OCI-LY7 (cell line): ENCODE measurements at regions not wholly inside any gene's neighbourhood (a gene's known extent, or its start where the extent isn't known, plus 50 kb on each side); places are given as distances from the start of the nearest gene placed in this dataset.

Experiments used
- BruUV-seq: library from RNA; stranded (reverse); fragments of 400-500 nt; replicated peaks from 2 replicates; lab custom pipeline; 2021; lab: Mats Ljungman, UMichigan
- CTCF ChIA-PET: fragments of 300-600 bp; sonication (Branson Sonifier 250); formaldehyde crosslinking; loops from one replicate; lab custom pipeline; 2022; ENCODE audit warnings: antibody characterized with exemption; ENCODE audit not compliant: unreplicated experiment; lab: Charles Lee
- POLR2A ChIA-PET: fragments of 300-600 bp; sonication (Branson Sonifier 250); formaldehyde crosslinking; loops from one replicate; lab custom pipeline; 2022; ENCODE audit warnings: antibody characterized with exemption; lab: Charles Lee
- DNase-seq: peaks from one replicate; pipeline ENCODE4 v3.0.0-alpha.2; 2015; ENCODE audit warnings: low spot score
- H2AFZ ChIP-seq: fragments of 200-600 bp; sonication (generic), shearing (Covaris generic); 2 replicates; pipeline ENCODE4 v1.6.1; 2014; ENCODE audit warnings: mild to moderate bottlenecking, antibody characterized with exemption, low read length, moderate library complexity
- H3K27ac ChIP-seq: fragments of 200-600 bp; sonication (generic); 2 replicates; pipeline ENCODE4 v1.5.1; 2014; ENCODE audit warnings: mixed run types, low read depth, mild to moderate bottlenecking, moderate library complexity, low read length, inconsistent platforms; ENCODE audit not compliant: poor library complexity, severe bottlenecking
- H3K36me3 ChIP-seq: fragments of 200-600 bp; sonication (generic); 2 replicates; pipeline ENCODE4 v1.6.1; 2014; ENCODE audit warnings: mild to moderate bottlenecking, antibody characterized with exemption, low read length, moderate library complexity, mixed read lengths; ENCODE audit not compliant: insufficient read depth
- H3K4me1 ChIP-seq: fragments of 200-600 bp; sonication (generic); 2 replicates; pipeline ENCODE4 v1.5.1; 2014; ENCODE audit warnings: mild to moderate bottlenecking, low read length; ENCODE audit not compliant: insufficient read depth, poor library complexity, severe bottlenecking
- H3K4me2 ChIP-seq: fragments of 200-600 bp; sonication (generic); 2 replicates; pipeline ENCODE4 v1.6.1; 2014; ENCODE audit warnings: mild to moderate bottlenecking, low read length
- H3K4me3 ChIP-seq: fragments of 200-600 bp; sonication (generic); 2 replicates; pipeline ENCODE4 v1.5.1; 2014; ENCODE audit warnings: mild to moderate bottlenecking, low read depth, low read length; ENCODE audit not compliant: poor library complexity, severe bottlenecking
- H3K79me2 ChIP-seq: fragments of 200-600 bp; sonication (generic); 2 replicates; pipeline ENCODE4 v1.6.1; 2016; ENCODE audit warnings: low read depth, mild to moderate bottlenecking, low read length, moderate library complexity, mixed read lengths; ENCODE audit not compliant: insufficient read depth
- H3K9me2 ChIP-seq: fragments of 200-600 bp; sonication (generic); 2 replicates; pipeline ENCODE4 v1.6.1; 2016; ENCODE audit warnings: mild to moderate bottlenecking, low read length, mixed read lengths; ENCODE audit not compliant: insufficient read depth
- H3K9me3 ChIP-seq: fragments of 200-600 bp; sonication (generic); 2 replicates; pipeline ENCODE4 v1.6.1; 2014; ENCODE audit warnings: mild to moderate bottlenecking, mixed run types, low read length, mixed read lengths
- H4K20me1 ChIP-seq: fragments of 200-600 bp; sonication (generic); 2 replicates; pipeline ENCODE4 v1.6.1; 2014; ENCODE audit warnings: mild to moderate bottlenecking, antibody characterized with exemption, low read length, moderate library complexity, mixed read lengths; ENCODE audit not compliant: insufficient read depth
- CTCF ChIP-seq: fragments of 200-600 bp; sonication (generic); conservative IDR thresholded peaks from 2 replicates; pipeline ENCODE4 v1.5.1; 2014; ENCODE audit warnings: mild to moderate bottlenecking, antibody characterized with exemption, low read length, moderate library complexity, mixed read lengths
- EZH2phosphoT487 ChIP-seq: fragments of 200-600 bp; sonication (generic); IDR thresholded peaks from 2 replicates; pipeline ENCODE4 v1.6.1; 2018; ENCODE audit warnings: low read depth, borderline replicate concordance, mild to moderate bottlenecking, mixed run types, antibody characterized with exemption, low read length, moderate library complexity, mixed read lengths
- intact Hi-C: fragments of 100-400 bp; cut with micrococcal nuclease; formaldehyde crosslinking; loops from one replicate; pipeline ENCODE4 v1.10.0; 2022; ENCODE audit not compliant: unreplicated experiment

DNA sequence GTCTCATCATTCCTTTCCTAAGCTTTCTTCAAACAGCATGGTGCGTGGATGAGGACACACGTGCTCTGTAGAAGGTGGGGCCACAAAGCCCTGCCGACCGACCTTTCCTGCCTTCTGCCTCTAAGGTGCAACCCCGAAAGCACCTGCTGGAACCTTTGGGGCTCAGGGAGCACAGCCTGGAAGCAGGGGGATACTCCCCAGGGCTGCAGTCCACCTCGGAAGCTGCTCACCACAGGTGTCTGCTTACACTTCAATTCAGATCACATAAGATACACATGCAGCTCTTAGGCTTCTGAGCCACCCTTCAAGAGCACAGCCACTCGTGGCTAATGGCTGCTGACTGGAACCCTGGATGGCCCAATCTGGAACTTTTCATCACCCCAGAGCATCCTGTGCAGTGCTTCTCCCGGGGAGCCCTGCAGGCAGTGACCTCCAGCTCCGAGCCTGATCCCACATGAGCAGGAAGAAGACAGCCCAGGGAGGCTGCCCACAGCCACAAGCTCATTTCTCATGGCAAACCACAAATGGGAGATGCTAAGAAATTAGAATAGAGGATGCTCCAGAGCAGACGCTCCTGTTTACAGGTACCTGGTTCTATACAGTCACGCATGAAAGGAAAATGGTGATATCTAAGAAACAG is 162.3 kb upstream of the FOXF1 start:
- Histone ChIP-seq H4K20me1 (no peaks in the 10 kb centered on the region), H3K9me3 (no peaks in the 10 kb centered on the region), H3K4me3 (no peak overlapping the region), H3K36me3 (no peaks in the 10 kb centered on the region), H3K4me1 (no peaks in the 10 kb centered on the region), H3K4me2 (no peak overlapping the region), H3K9me2 (no peaks in the 10 kb centered on the region), H2AFZ (no peak overlapping the region), H3K79me2 (no peaks in the 10 kb centered on the region), H3K27ac (no peak overlapping the region)
- POLR2A ChIA-PET = no interaction called here
- intact Hi-C loops = no loop called here
- no peak for DNase-seq
- BruUV-seq = no TSS peak
- CTCF ChIA-PET = no interaction called here
- TF ChIP-seq CTCF (no peak), EZH2phosphoT487 (no peak)

- BruUV-seq = no TSS peak
- no peaks in the 10 kb centered on the region for H3K4me1 ChIP-seq
- no peak for DNase-seq
- no peaks in the 10 kb centered on the region for H3K9me3 ChIP-seq
- H3K4me2 ChIP-seq = no peak overlapping the region
- no peaks in the 10 kb centered on the region for H4K20me1 ChIP-seq
- H3K9me2 ChIP-seq = no peaks in the 10 kb centered on the region
- H3K36me3 ChIP-seq = no peaks in the 10 kb centered on the region
- TF ChIP-seq CTCF (no peak), EZH2phosphoT487 (no peak)
- no peaks in the 10 kb centered on the region for H3K79me2 ChIP-seq
- ChIA-PET POLR2A (interaction anchor here (0.7 kb wide), 1 partner anchor 14 kb away, joined by 3 read pairs; no protein-coding TSS in a partner anchor), CTCF (no interaction called here)
- no peak overlapping the region for H2AFZ ChIP-seq
- no peak overlapping the region for H3K4me3 ChIP-seq
- intact Hi-C loops = no loop called here
- H3K27ac ChIP-seq = no peak overlapping the region
Observed at GRCh38 chr16:86349338-86349900, 160.9 kb upstream of the FOXF1 start.

- no peaks in the 10 kb centered on the region for H3K9me3 ChIP-seq
- CTCF ChIA-PET = no interaction called here
- no peaks in the 10 kb centered on the region for H3K36me3 ChIP-seq
- BruUV-seq = no TSS peak
- H3K4me1 ChIP-seq = no peaks in the 10 kb centered on the region
- H2AFZ ChIP-seq = no peak overlapping the region
- no peak overlapping the region for H3K4me3 ChIP-seq
- no peaks in the 10 kb centered on the region for H3K9me2 ChIP-seq
- H4K20me1 ChIP-seq = no peaks in the 10 kb centered on the region
- DNase-seq = no peak
- no peaks in the 10 kb centered on the region for H3K79me2 ChIP-seq
- no peak for TF ChIP-seq CTCF
- no peak for TF ChIP-seq EZH2phosphoT487
- POLR2A ChIA-PET = interaction anchor here (0.7 kb wide), 1 partner anchor 15 kb away, joined by 3 read pairs; no protein-coding TSS in a partner anchor
- intact Hi-C loops = no loop called here
- no peak overlapping the region for H3K4me2 ChIP-seq
- H3K27ac ChIP-seq = no peak overlapping the region
Observed at GRCh38 chr16:86350289-86350688, 160.0 kb upstream of the FOXF1 start.
